Activated T-cell treated with anti-CD3 and anti-CD28 coated beads, Interleukin-2, amount 50 U/mL, for 72 hours (primary cell): ENCODE measurements at regions not wholly inside any gene's neighbourhood (a gene's known extent, or its start where the extent isn't known, plus 50 kb on each side); places are given as distances from the start of the nearest gene placed in this dataset.
"Not testable (repeated sequence)": the region's sequence is repeated elsewhere in the genome, so short reads cannot be mapped to it uniquely, and the experiment has no call there.

Experiments
- ATAC-seq, 2 donors: fragments of 150-1000 bp; cut with Tn5 transposase; replicated peaks in 1 of 2; 2 replicates each; pipeline ENCODE4 v1.10.0; 2021; ENCODE audit warnings: moderate library complexity in 2 of 2, mild to moderate bottlenecking in 1 of 2
- DNase-seq, 2 donors: peaks; one replicate each; pipeline ENCODE4 v3.0.0; 2021 to 2022; ENCODE audit warnings: mixed read lengths in 1 of 2
- H3K27ac Mint-ChIP-seq: one replicate; pipeline ENCODE4 v1.8.0; 2022; ENCODE audit warnings: mild to moderate bottlenecking, moderate library complexity, mixed read lengths
- H3K27me3 Mint-ChIP-seq: one replicate; pipeline ENCODE4 v1.8.0; 2022; ENCODE audit warnings: low read depth, mixed read lengths
- H3K36me3 Mint-ChIP-seq, 2 donors: one replicate each; pipeline ENCODE4 v1.8.0; 2022; ENCODE audit warnings: mixed read lengths in 2 of 2, mild to moderate bottlenecking in 1 of 2; ENCODE audit not compliant: insufficient read depth in 2 of 2
- H3K4me1 Mint-ChIP-seq: one replicate; pipeline ENCODE4 v1.8.0; 2022; ENCODE audit warnings: low read depth, mixed read lengths
- H3K4me3 Mint-ChIP-seq, 2 donors: one replicate each; pipeline ENCODE4 v1.8.0; 2022; ENCODE audit warnings: mild to moderate bottlenecking in 2 of 2, mixed read lengths in 2 of 2, moderate library complexity in 2 of 2
- H3K9me3 Mint-ChIP-seq, 2 donors: one replicate each; pipeline ENCODE4 v1.8.0; 2022; ENCODE audit warnings: mixed read lengths in 2 of 2

GRCh38 chr3:105958237-105959000 lies 89.6 kb upstream of the CBLB start:
- ATAC-seq (no peak), DNase-seq (no peak)
- Mint-ChIP-seq H3K9me3 (peaks cover 6 to 7% of the 10 kb centered on the region in 2 donors), H3K4me3 (no peak overlapping the region), H3K36me3 (peaks cover 2 to 10% of the 10 kb centered on the region in 2 donors), H3K4me1 (peaks cover 4% of the 10 kb centered on the region), H3K27me3 (no peaks in the 10 kb centered on the region), H3K27ac (no peak overlapping the region)

- Mint-ChIP-seq H3K27me3 (no peaks in the 10 kb centered on the region), H3K9me3 (peaks cover 5 to 6% of the 10 kb centered on the region in 2 donors), H3K4me1 (no peaks in the 10 kb centered on the region), H3K27ac (no peak overlapping the region), H3K4me3 (no peak overlapping the region), H3K36me3 (peaks cover 0 to 9% of the 10 kb centered on the region in 2 donors)
- DNase-seq: no peak
- no peak for ATAC-seq
These were observed 91.0 kb upstream of the CBLB start for GRCh38 chr3:105959851-105960250.

- Mint-ChIP-seq H3K27ac (no peak overlapping the region), H3K4me1 (no peaks in the 10 kb centered on the region), H3K4me3 (no peak overlapping the region), H3K9me3 (peaks cover 5 to 6% of the 10 kb centered on the region in 2 donors), H3K27me3 (no peaks in the 10 kb centered on the region), H3K36me3 (peaks cover 0 to 7% of the 10 kb centered on the region in 2 donors)
- DNase-seq: no peak
- no peak for ATAC-seq
These were observed 91.6 kb upstream of the CBLB start for GRCh38 chr3:105960381-105960780.

- Mint-ChIP-seq H3K27me3 (no peaks in the 10 kb centered on the region), H3K4me3 (no peak overlapping the region), H3K4me1 (no peaks in the 10 kb centered on the region), H3K36me3 (peaks cover 0 to 7% of the 10 kb centered on the region in 2 donors), H3K9me3 (peaks cover 5 to 6% of the 10 kb centered on the region in 2 donors), H3K27ac (no peak overlapping the region)
- DNase-seq (no peak), ATAC-seq (no peak)
These were observed 94.3 kb upstream of the CBLB start for GRCh38 chr3:105963161-105963560.

GRCh38 chr3:105965384-105965783 lies 96.6 kb upstream of the CBLB start:
- H3K27me3 Mint-ChIP-seq: no peaks in the 10 kb centered on the region
- peaks cover 5 to 10% of the 10 kb centered on the region in 2 donors for H3K36me3 Mint-ChIP-seq
- no peak overlapping the region for H3K4me3 Mint-ChIP-seq
- no peaks in the 10 kb centered on the region for H3K4me1 Mint-ChIP-seq
- ATAC-seq: no peak
- no peak overlapping the region for H3K27ac Mint-ChIP-seq
- H3K9me3 Mint-ChIP-seq: peaks cover 5 to 8% of the 10 kb centered on the region in 2 donors
- DNase-seq: no peak

- no peak for DNase-seq
- H3K4me3 Mint-ChIP-seq: no peak overlapping the region
- ATAC-seq: no peak
- H3K4me1 Mint-ChIP-seq: no peaks in the 10 kb centered on the region
- no peaks in the 10 kb centered on the region for H3K27me3 Mint-ChIP-seq
- peaks cover 16 to 22% of the 10 kb centered on the region in 2 donors for H3K36me3 Mint-ChIP-seq
- H3K9me3 Mint-ChIP-seq: peaks cover 11 to 16% of the 10 kb centered on the region in 2 donors
- no peak overlapping the region for H3K27ac Mint-ChIP-seq
These were observed 98.3 kb upstream of the CBLB start for GRCh38 chr3:105967117-105967516.

- no peak overlapping the region for H3K27ac Mint-ChIP-seq
These were observed 101.5 kb upstream of the CBLB start for GRCh38 chr3:105970283-105970682.

GRCh38 chr3:105972069-105972468 lies 103.3 kb upstream of the CBLB start:
- Mint-ChIP-seq H3K27ac (no peak overlapping the region), H3K9me3 (peaks cover 11 to 21% of the 10 kb centered on the region in 2 donors), H3K36me3 (peaks cover 19 to 25% of the 10 kb centered on the region in 2 donors), H3K4me3 (no peak overlapping the region), H3K27me3 (no peaks in the 10 kb centered on the region), H3K4me1 (no peaks in the 10 kb centered on the region)
- no peak for ATAC-seq
- DNase-seq: no peak

More at GRCh38 chr3:105970283-105970682, 101.5 kb upstream of the CBLB start:
- no peak for DNase-seq
- ATAC-seq: no peak
- Mint-ChIP-seq H3K4me3 (no peak overlapping the region), H3K4me1 (no peaks in the 10 kb centered on the region), H3K27me3 (no peaks in the 10 kb centered on the region), H3K36me3 (peaks cover 19 to 25% of the 10 kb centered on the region in 2 donors), H3K9me3 (peaks cover 11 to 21% of the 10 kb centered on the region in 2 donors)

- no peak for DNase-seq
- ATAC-seq: no peak
- Mint-ChIP-seq H3K9me3 (peaks cover 11 to 21% of the 10 kb centered on the region in 2 donors), H3K4me3 (no peak overlapping the region), H3K36me3 (peaks cover 19 to 22% of the 10 kb centered on the region in 2 donors), H3K27ac (no peak overlapping the region), H3K4me1 (no peaks in the 10 kb centered on the region), H3K27me3 (no peaks in the 10 kb centered on the region)
These were observed 105.6 kb upstream of the CBLB start for GRCh38 chr3:105974381-105974780.

GRCh38 chr3:105976196-105976595 lies 107.4 kb upstream of the CBLB start:
- no peak overlapping the region for H3K27ac Mint-ChIP-seq
- peaks cover 10 to 12% of the 10 kb centered on the region in 2 donors for H3K36me3 Mint-ChIP-seq
- no peak overlapping the region for H3K4me3 Mint-ChIP-seq
- peaks cover 7 to 14% of the 10 kb centered on the region in 2 donors for H3K9me3 Mint-ChIP-seq
- no peaks in the 10 kb centered on the region for H3K4me1 Mint-ChIP-seq
- H3K27me3 Mint-ChIP-seq: no peaks in the 10 kb centered on the region
- DNase-seq (no peak), ATAC-seq (no peak)

- Mint-ChIP-seq H3K36me3 (peaks cover 7 to 8% of the 10 kb centered on the region in 2 donors), H3K4me1 (peaks cover 8% of the 10 kb centered on the region), H3K27ac (no peak overlapping the region), H3K9me3 (peaks cover 5% of the 10 kb centered on the region in 2 donors), H3K4me3 (no peak overlapping the region), H3K27me3 (no peaks in the 10 kb centered on the region)
- DNase-seq: no peak
- no peak for ATAC-seq
These were observed 111.1 kb upstream of the CBLB start for GRCh38 chr3:105979961-105980360.

- Mint-ChIP-seq H3K36me3 (peaks cover 7 to 11% of the 10 kb centered on the region in 2 donors), H3K9me3 (peaks cover 5% of the 10 kb centered on the region in 2 donors), H3K4me3 (no peak overlapping the region), H3K27ac (no peak overlapping the region), H3K4me1 (peaks cover 15% of the 10 kb centered on the region), H3K27me3 (no peaks in the 10 kb centered on the region)
- no peak for ATAC-seq
- DNase-seq: no peak
These were observed 113.4 kb upstream of the CBLB start for GRCh38 chr3:105982207-105982606.

- no peak overlapping the region for H3K27ac Mint-ChIP-seq
- no peak for ATAC-seq
- H3K36me3 Mint-ChIP-seq: peaks cover 17 to 19% of the 10 kb centered on the region in 2 donors
- no peak for DNase-seq
- no peak overlapping the region for H3K4me3 Mint-ChIP-seq
- peaks cover 7 to 11% of the 10 kb centered on the region in 2 donors for H3K9me3 Mint-ChIP-seq
- peaks cover 34% of the 10 kb centered on the region for H3K4me1 Mint-ChIP-seq
- no peaks in the 10 kb centered on the region for H3K27me3 Mint-ChIP-seq
These were observed 116.0 kb upstream of the CBLB start for GRCh38 chr3:105984837-105985236.

GRCh38 chr3:105986343-105986742 lies 117.5 kb upstream of the CBLB start:
- H3K4me1 Mint-ChIP-seq: peaks cover 34% of the 10 kb centered on the region
- peak in 1 of 2 donors; percentile 50 for ATAC-seq
- H3K36me3 Mint-ChIP-seq: peaks cover 22 to 27% of the 10 kb centered on the region in 2 donors
- H3K27ac Mint-ChIP-seq, DNase-seq, H3K27me3 Mint-ChIP-seq: not testable (repeated sequence)
- peaks cover 13 to 17% of the 10 kb centered on the region in 2 donors for H3K9me3 Mint-ChIP-seq
- H3K4me3 Mint-ChIP-seq: peak overlapping the region in 1 of 2 donors; percentile 10
